CD4-positive, alpha-beta T cell (primary cell): ENCODE measurements at regions not wholly inside any gene's neighbourhood (a gene's known extent, or its start where the extent isn't known, plus 50 kb on each side); places are given as distances from the start of the nearest gene placed in this dataset.

ENCODE experiments used
- ATAC-seq: fragments of 200-7000 bp; cut with Tn5 transposase; one replicate; pipeline ENCODE4 v1.10.0; 2022; ENCODE audit warnings: mild to moderate bottlenecking; ENCODE audit not compliant: poor library complexity
- CTCF ChIA-PET: fragments of 350-600 bp; sonication (Branson Sonifier 250); formaldehyde crosslinking; loops from one replicate; lab custom pipeline; 2021; ENCODE audit warnings: antibody characterized with exemption, inconsistent platforms; lab: Charles Lee
- POLR2A ChIA-PET: fragments of 350-600 bp; sonication (Branson Sonifier 250); formaldehyde crosslinking; loops from one replicate; lab custom pipeline; 2021; ENCODE audit warnings: antibody characterized with exemption, inconsistent platforms; lab: Charles Lee
- DNase-seq, 14 experiments: peaks; one replicate each; pipeline ENCODE4 v3.0.0-alpha.2; 2013 to 2020; ENCODE audit warnings: mixed read lengths in 2 of 14
- H3K27ac ChIP-seq, 2 donors: one replicate each; pipeline versions ENCODE4 v1.5.1 to v1.7.0; 2013; ENCODE audit warnings: low read length in 2 of 2, low read depth in 1 of 2, mild to moderate bottlenecking in 1 of 2
- H3K27me3 ChIP-seq, 2 experiments: 1 replicate in 1 of 2; 2 replicates in 1 of 2; pipeline versions ENCODE4 v1.6.1 to v1.7.0; 2013; ENCODE audit warnings: low read length in 2 of 2, control low read depth in 1 of 2, mild to moderate bottlenecking in 1 of 2, moderate library complexity in 1 of 2; ENCODE audit not compliant: insufficient read depth in 2 of 2, control insufficient read depth in 1 of 2
- H3K36me3 ChIP-seq: one replicate; pipeline ENCODE4 v1.6.1; 2013; ENCODE audit warnings: low read length, control low read depth; ENCODE audit not compliant: insufficient read depth
- H3K4me1 ChIP-seq: one replicate; pipeline ENCODE4 v1.6.1; 2013; ENCODE audit warnings: low read length, control low read depth; ENCODE audit not compliant: insufficient read depth
- H3K4me3 ChIP-seq: one replicate; pipeline ENCODE4 v1.5.1; 2013; ENCODE audit warnings: mild to moderate bottlenecking, low read length, moderate library complexity
- H3K9me3 ChIP-seq, 2 experiments: 1 replicate in 1 of 2; 2 replicates in 1 of 2; pipeline versions ENCODE4 v1.6.1 to v1.7.0; 2013; ENCODE audit warnings: low read length in 2 of 2, mild to moderate bottlenecking in 2 of 2, control low read depth in 1 of 2, moderate library complexity in 1 of 2; ENCODE audit not compliant: control insufficient read depth in 1 of 2, insufficient read depth in 1 of 2
- H3K27ac Mint-ChIP-seq: one replicate; pipeline ENCODE4 v1.8.0; 2020; ENCODE audit warnings: mixed read lengths
- H3K27me3 Mint-ChIP-seq: one replicate; pipeline ENCODE4 v1.8.0; 2021; ENCODE audit warnings: mixed read lengths
- H3K36me3 Mint-ChIP-seq: one replicate; pipeline ENCODE4 v1.8.0; 2021; ENCODE audit warnings: low read depth, mixed read lengths
- H3K4me1 Mint-ChIP-seq: one replicate; pipeline ENCODE4 v1.8.0; 2021; ENCODE audit warnings: low read depth, mixed read lengths
- H3K4me3 Mint-ChIP-seq: one replicate; pipeline ENCODE4 v1.8.0; 2020; ENCODE audit warnings: mild to moderate bottlenecking, mixed read lengths
- H3K9me3 Mint-ChIP-seq: one replicate; pipeline ENCODE4 v1.8.0; 2020; ENCODE audit warnings: mixed read lengths
- CTCF ChIP-seq: fragments of 200-600 bp; IDR thresholded peaks from one replicate; pipeline ENCODE4 v1.8.0; 2022; ENCODE audit warnings: antibody characterized with exemption, mild to moderate bottlenecking
- intact Hi-C, 2 experiments: fragments of 100-400 bp; cut with DNase I in 1 of 2; cut with micrococcal nuclease in 1 of 2; formaldehyde crosslinking; loops; one replicate each; pipeline versions ENCODE4 v1.15.1 to v1.9.0; 2023 to 2025; cut with DNase I, micrococcal nuclease

DNA sequence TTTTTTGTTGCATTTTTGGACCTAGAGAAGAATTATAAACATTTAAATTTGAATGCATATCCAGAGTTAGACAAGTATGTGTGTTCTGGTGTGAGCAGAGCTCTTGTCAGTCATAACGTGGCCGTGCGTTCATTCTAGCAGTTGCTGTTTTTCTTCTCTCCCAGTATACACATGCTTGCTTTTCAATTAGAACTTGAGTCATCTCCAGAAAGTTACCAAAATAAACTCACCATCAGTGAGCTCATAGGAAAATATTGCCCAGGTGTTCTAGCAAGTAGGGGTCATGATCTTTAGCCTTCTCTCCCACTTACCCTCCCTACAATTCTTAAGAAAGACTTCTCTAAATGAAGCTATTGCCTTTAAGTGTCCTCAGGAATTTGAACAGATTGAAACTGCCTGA lies 247.5 kb upstream of the TUT7 start:
- POLR2A ChIA-PET = no interaction called here
- Mint-ChIP-seq H3K9me3 (no peaks in the 10 kb centered on the region), H3K36me3 (no peaks in the 10 kb centered on the region), H3K4me3 (no peak overlapping the region), H3K4me1 (no peaks in the 10 kb centered on the region), H3K27me3 (peaks cover 25% of the 10 kb centered on the region), H3K27ac (no peak overlapping the region)
- no peaks in the 10 kb centered on the region for H3K9me3 ChIP-seq
- H3K27me3 ChIP-seq = peaks cover 4% of the 10 kb centered on the region in 2 experiments
- no peak overlapping the region for H3K27ac ChIP-seq
- no peak for TF ChIP-seq CTCF
- H3K36me3 ChIP-seq = no peaks in the 10 kb centered on the region
- DNase-seq (no peak), ATAC-seq (no peak)
- CTCF ChIA-PET = no interaction called here
- H3K4me3 ChIP-seq = no peak overlapping the region
- no peaks in the 10 kb centered on the region for H3K4me1 ChIP-seq
- intact Hi-C loops = no loop called here

GRCh38 chr9:86600977-86601376 lies 246.8 kb upstream of the TUT7 start:
- no peaks in the 10 kb centered on the region for H3K4me1 Mint-ChIP-seq
- ATAC-seq = no peak
- no peaks in the 10 kb centered on the region for H3K9me3 Mint-ChIP-seq
- peaks cover 25% of the 10 kb centered on the region for H3K27me3 Mint-ChIP-seq
- POLR2A ChIA-PET = no interaction called here
- H3K27ac Mint-ChIP-seq = no peak overlapping the region
- Histone ChIP-seq H3K27ac (no peak overlapping the region), H3K36me3 (no peaks in the 10 kb centered on the region), H3K27me3 (peaks cover 4% of the 10 kb centered on the region in 2 experiments), H3K4me3 (no peak overlapping the region), H3K9me3 (no peaks in the 10 kb centered on the region), H3K4me1 (no peaks in the 10 kb centered on the region)
- TF ChIP-seq CTCF = no peak
- DNase-seq = no peak
- intact Hi-C loops = no loop called here
- CTCF ChIA-PET = no interaction called here
- no peak overlapping the region for H3K4me3 Mint-ChIP-seq
- no peaks in the 10 kb centered on the region for H3K36me3 Mint-ChIP-seq

GRCh38 chr9:86600291-86600690 lies 246.1 kb upstream of the TUT7 start:
- Mint-ChIP-seq H3K27me3 (peaks cover 25% of the 10 kb centered on the region), H3K9me3 (no peaks in the 10 kb centered on the region), H3K4me1 (no peaks in the 10 kb centered on the region), H3K27ac (no peak overlapping the region), H3K4me3 (no peak overlapping the region), H3K36me3 (no peaks in the 10 kb centered on the region)
- ChIA-PET POLR2A (no interaction called here), CTCF (no interaction called here)
- intact Hi-C loops = no loop called here
- Histone ChIP-seq H3K4me3 (no peak overlapping the region), H3K36me3 (no peaks in the 10 kb centered on the region), H3K27me3 (peaks cover 4% of the 10 kb centered on the region in 2 experiments), H3K9me3 (no peaks in the 10 kb centered on the region), H3K27ac (no peak overlapping the region), H3K4me1 (no peaks in the 10 kb centered on the region)
- ATAC-seq = no peak
- no peak for TF ChIP-seq CTCF
- no peak for DNase-seq
